ENCODE measurements at regions not wholly inside any gene's neighbourhood (a gene's known extent, or its start where the extent isn't known, plus 50 kb on each side); places are given as distances from the start of the nearest gene placed in this dataset.

DNA sequence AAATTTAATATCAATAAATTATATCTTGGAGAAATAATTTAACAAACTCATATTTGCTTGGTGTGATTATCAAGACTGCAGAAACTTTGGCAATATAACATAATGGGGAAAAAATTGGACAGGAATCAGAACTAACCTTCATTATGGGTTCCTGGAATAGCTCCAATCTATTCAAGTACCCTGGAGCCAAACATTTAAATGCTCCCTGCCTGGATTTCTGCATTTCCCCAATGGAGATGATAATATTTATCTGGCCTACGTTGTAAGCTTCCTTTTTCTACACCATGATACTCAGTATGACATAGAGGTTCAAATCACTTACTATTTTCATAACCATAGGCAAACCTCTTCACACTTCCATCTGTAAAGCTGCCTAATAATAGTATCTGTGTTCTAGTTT is 326.8 kb downstream of the TRIML1 start:
- TF ChIP-seq, protein P1, sequence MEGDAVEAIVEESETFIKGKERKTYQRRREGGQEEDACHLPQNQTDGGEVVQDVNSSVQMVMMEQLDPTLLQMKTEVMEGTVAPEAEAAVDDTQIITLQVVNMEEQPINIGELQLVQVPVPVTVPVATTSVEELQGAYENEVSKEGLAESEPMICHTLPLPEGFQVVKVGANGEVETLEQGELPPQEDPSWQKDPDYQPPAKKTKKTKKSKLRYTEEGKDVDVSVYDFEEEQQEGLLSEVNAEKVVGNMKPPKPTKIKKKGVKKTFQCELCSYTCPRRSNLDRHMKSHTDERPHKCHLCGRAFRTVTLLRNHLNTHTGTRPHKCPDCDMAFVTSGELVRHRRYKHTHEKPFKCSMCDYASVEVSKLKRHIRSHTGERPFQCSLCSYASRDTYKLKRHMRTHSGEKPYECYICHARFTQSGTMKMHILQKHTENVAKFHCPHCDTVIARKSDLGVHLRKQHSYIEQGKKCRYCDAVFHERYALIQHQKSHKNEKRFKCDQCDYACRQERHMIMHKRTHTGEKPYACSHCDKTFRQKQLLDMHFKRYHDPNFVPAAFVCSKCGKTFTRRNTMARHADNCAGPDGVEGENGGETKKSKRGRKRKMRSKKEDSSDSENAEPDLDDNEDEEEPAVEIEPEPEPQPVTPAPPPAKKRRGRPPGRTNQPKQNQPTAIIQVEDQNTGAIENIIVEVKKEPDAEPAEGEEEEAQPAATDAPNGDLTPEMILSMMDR (IDR thresholded peaks at IDR 0.05; ENCODE audit: control insufficient read depth, insufficient read depth, low read depth, low read length, missing control alignments) = no peak
- no peak overlapping the region for H3K4me3 ChIP-seq (ENCODE audit: control insufficient read depth, low read depth, low read length)
- no peak for DNase-seq (ENCODE audit: low read depth)

DNA sequence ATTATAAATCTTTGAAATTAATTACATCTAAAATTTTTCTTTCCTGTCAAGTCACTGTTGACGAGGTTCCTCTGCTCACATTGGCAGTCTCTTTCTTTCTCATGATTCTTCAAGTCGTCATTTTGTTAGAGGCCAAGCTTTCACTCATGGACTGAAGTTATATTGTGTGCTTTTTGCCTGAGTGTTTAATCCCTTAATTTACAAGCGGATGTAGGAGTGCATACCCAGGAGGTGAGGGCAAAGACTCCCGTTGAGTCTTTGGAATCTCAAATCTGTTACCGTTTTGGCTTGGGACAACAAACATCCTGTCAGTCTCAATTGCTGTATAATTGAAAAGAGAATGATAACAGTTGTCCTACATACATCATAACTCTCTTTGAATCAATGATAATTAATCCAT is 345.0 kb downstream of the TRIML1 start:
- TF ChIP-seq, protein P1 (IDR thresholded peaks at IDR 0.05; ENCODE audit: control insufficient read depth, insufficient read depth, low read depth, low read length, missing control alignments) = no peak
- DNase-seq (ENCODE audit: low read depth) = no peak
- no peak overlapping the region for H3K4me3 ChIP-seq (ENCODE audit: control insufficient read depth, low read depth, low read length)

DNA sequence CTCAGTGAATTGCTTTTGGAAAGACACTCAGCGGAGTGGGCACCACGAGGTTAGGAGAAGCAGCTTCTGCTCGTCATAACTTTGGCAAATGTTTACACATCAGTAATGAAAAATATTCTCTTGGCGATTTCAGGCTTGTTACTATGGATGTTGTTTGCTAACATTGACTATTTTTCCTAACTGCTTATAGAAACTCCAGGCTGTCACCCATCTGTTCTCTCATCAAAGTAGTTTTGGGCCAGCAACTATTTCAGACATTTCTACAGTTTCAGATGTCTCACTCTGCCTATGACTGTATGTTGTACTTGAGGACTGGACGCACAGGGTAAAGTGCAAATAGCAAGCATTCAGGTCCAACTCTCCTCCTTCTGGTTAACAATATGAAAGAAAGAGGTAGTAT is 346.7 kb downstream of the TRIML1 start:
- no peak overlapping the region for H3K4me3 ChIP-seq (ENCODE audit: control insufficient read depth, low read depth, low read length)
- TF ChIP-seq, protein P1 (IDR thresholded peaks at IDR 0.05; ENCODE audit: control insufficient read depth, insufficient read depth, low read depth, low read length, missing control alignments) = no peak
- no peak for DNase-seq (ENCODE audit: low read depth)

DNA sequence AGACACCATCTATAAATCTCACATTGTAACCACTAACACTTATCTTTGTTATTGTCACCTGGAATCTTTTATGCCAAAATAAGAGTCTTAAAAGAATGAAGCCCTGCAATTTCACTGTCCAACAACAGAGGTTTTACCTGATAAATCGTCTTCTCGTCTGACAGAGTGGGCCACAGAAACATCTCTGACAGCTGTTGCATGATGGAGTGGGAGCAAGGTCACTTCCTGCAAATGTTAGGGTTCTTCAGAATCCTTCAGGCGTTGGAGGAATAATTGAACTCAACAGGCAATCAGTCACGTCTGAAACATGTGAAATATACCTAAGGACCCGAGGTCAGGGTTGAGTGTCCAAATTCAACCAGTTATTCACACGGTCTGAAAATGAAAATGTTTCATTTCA is 353.6 kb downstream of the TRIML1 start:
- TF ChIP-seq, protein P1 (IDR thresholded peaks at IDR 0.05; ENCODE audit: control insufficient read depth, insufficient read depth, low read depth, low read length, missing control alignments) = no peak
- DNase-seq (ENCODE audit: low read depth) = no peak
- no peak overlapping the region for H3K4me3 ChIP-seq (ENCODE audit: control insufficient read depth, low read depth, low read length)

DNA sequence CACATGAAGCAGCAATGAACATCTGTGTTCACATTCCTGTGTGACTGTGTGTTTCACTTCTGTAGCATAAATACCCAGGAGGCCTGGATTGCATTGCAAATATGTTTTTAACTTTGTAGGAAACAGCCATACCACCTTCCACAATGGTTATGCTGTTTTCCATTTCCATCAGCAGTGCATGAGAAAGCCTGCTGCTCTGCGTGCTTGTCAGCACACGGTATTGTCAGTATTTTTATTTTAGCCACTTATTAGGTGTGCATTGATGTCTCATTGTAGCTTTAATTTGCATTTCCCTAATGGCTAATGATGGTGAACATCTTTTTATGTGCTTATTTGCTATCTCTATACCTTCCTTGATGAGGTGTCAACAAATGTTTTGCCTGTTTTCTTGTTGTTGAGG is 355.9 kb downstream of the TRIML1 start:
- no peak overlapping the region for H3K4me3 ChIP-seq (ENCODE audit: control insufficient read depth, low read depth, low read length)
- no peak for DNase-seq (ENCODE audit: low read depth)
- TF ChIP-seq, protein P1 (IDR thresholded peaks at IDR 0.05; ENCODE audit: control insufficient read depth, insufficient read depth, low read depth, low read length, missing control alignments) = no peak

DNA sequence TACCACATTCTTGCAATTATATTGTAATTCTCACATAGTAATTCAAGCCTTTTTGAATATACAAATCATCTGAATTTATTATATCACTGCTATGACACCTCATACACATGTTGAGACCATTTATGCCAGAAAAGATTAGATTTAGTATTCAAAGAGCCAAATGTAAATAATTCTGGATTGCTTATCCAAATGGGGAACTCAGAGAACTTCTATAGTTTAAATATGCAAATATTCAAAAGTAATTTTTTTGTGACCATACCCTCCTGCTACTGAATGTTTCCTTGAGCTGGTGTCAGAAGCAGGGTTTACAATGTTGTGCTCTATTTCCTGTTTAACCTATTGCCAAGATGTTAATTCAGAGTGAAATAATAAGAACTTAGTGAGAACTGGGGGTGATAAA is 372.2 kb downstream of the TRIML1 start:
- H3K4me3 ChIP-seq (ENCODE audit: control insufficient read depth, low read depth, low read length) = no peak overlapping the region
- DNase-seq (ENCODE audit: low read depth) = no peak
- TF ChIP-seq, protein P1 (IDR thresholded peaks at IDR 0.05; ENCODE audit: control insufficient read depth, insufficient read depth, low read depth, low read length, missing control alignments) = no peak

DNA sequence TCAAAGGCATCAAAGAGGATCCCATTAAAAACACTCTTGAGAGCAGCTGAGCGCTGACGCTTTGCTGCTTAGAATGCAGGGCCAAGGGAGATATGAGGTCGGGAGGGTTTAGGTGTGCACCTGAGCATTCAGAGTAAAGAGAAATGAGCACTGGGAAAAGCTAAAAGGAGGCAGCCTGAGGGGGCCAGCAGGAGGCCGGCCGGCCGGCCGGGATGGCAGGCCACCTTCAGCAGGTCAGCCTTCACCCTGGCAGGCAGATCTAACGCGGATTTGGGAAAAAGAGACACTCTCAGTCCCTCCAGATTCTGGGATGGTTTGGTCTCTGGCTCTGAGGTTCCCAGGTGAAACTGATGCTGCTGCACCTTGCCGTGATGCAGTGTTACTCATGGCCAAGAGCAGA is 393.5 kb downstream of the TRIML1 start:
- TF ChIP-seq, protein P1 (IDR thresholded peaks at IDR 0.05; ENCODE audit: control insufficient read depth, insufficient read depth, low read depth, low read length, missing control alignments) = no peak
- H3K4me3 ChIP-seq (ENCODE audit: control insufficient read depth, low read depth, low read length) = no peak overlapping the region
- DNase-seq (ENCODE audit: low read depth) = no peak

All from AG09309 (cell line).